ENCODE measurements at regions not wholly inside any gene's neighbourhood (a gene's known extent, or its start where the extent isn't known, plus 50 kb on each side); places are given as distances from the start of the nearest gene placed in this dataset.

GRCh38 chr1:60169206-60169605, 95.6 kb upstream of the C1orf87 start:
- TF ChIP-seq CTCF (optimal IDR thresholded peaks at IDR 0.05 in 1 of 3, IDR thresholded peaks at IDR 0.05 in 1 of 3, conservative IDR thresholded peaks at IDR 0.05 in 1 of 3; ENCODE audit: extremely low read depth in 1 of 3, insufficient read depth in 2 of 3, low read length in 3 of 3) (no peak), EZH2 (IDR thresholded peaks at IDR 0.05; ENCODE audit: low read length) (no peak)

All from keratinocyte (primary cell).